ENCODE measurements at regions not wholly inside any gene's neighbourhood (a gene's known extent, or its start where the extent isn't known, plus 50 kb on each side); places are given as distances from the start of the nearest gene placed in this dataset.
A peak's percentile ranks its signal among the peaks of the same experiment; 100 is the strongest.
"Not testable (repeated sequence)": the region's sequence is repeated elsewhere in the genome, so short reads cannot be mapped to it uniquely, and the experiment has no call there.

- no peak for DNase-seq
Observed at GRCh38 chr14:34085695-34086094, 134.8 kb upstream of the EGLN3 start.

GRCh38 chr14:34081576-34082136 is 130.8 kb upstream of the EGLN3 start:
- no peak for DNase-seq

GRCh38 chr14:34081101-34081575 is 130.3 kb upstream of the EGLN3 start:
- DNase-seq, result peak; percentile 38

GRCh38 chr14:34079643-34080042 is 128.8 kb upstream of the EGLN3 start:
- not testable (repeated sequence) for DNase-seq

- no peak for DNase-seq
Observed at GRCh38 chr14:34078117-34078743, 127.4 kb upstream of the EGLN3 start.

GRCh38 chr14:34075826-34076225 is 125.0 kb upstream of the EGLN3 start:
- no peak for DNase-seq

- no peak for DNase-seq
Observed at GRCh38 chr14:34075042-34075744, 124.3 kb upstream of the EGLN3 start.

- no peak for DNase-seq
Observed at GRCh38 chr14:34072921-34073320, 122.0 kb upstream of the EGLN3 start.

GRCh38 chr14:34072401-34072800 is 121.5 kb upstream of the EGLN3 start:
- no peak for DNase-seq

- no peak for DNase-seq
Observed at GRCh38 chr14:34070917-34071407, 120.1 kb upstream of the EGLN3 start.

- DNase-seq, result no peak
Observed at GRCh38 chr14:34069854-34070582, 119.1 kb upstream of the EGLN3 start.

- DNase-seq, result no peak
Observed at GRCh38 chr14:34067587-34067986, 116.7 kb upstream of the EGLN3 start.

GRCh38 chr14:34065690-34066391 is 115.0 kb upstream of the EGLN3 start:
- no peak for DNase-seq

GRCh38 chr14:34065236-34065635 is 114.4 kb upstream of the EGLN3 start:
- no peak for DNase-seq

GRCh38 chr14:34064349-34064748 is 113.5 kb upstream of the EGLN3 start:
- no peak for DNase-seq

- DNase-seq, result no peak
Observed at GRCh38 chr14:34063470-34064164, 112.7 kb upstream of the EGLN3 start.

- DNase-seq, result no peak
Observed at GRCh38 chr14:34063042-34063441, 112.2 kb upstream of the EGLN3 start.

GRCh38 chr14:34062353-34062973 is 111.6 kb upstream of the EGLN3 start:
- DNase-seq, result no peak

GRCh38 chr14:34060651-34060999 is 109.8 kb upstream of the EGLN3 start:
- no peak for DNase-seq

GRCh38 chr14:34059925-34060650 is 109.2 kb upstream of the EGLN3 start:
- peak; percentile 44 for DNase-seq

Measured in T1000 (cell line).